ENCODE measurements at regions not wholly inside any gene's neighbourhood (a gene's known extent, or its start where the extent isn't known, plus 50 kb on each side); places are given as distances from the start of the nearest gene placed in this dataset.

- no peak for DNase-seq
- no peak for TF ChIP-seq CTCF (IDR thresholded peaks at IDR 0.05; ENCODE audit: insufficient read depth in 1 of 2, low read depth in 1 of 2, low read length in 1 of 2, severe bottlenecking in 1 of 2, unreplicated experiment in 1 of 2)
- intact Hi-C loops (cut with micrococcal nuclease; ENCODE audit: unreplicated experiment), result no loop called here
- Histone ChIP-seq H3K4me1 (no peaks in the 10 kb centered on the region), H3K4me3 (ENCODE audit: low read depth, low read length) (no peak overlapping the region), H3K27me3 (replicated peaks; ENCODE audit: control insufficient read depth, insufficient read depth, low read length) (no peaks in the 10 kb centered on the region), H3K36me3 (ENCODE audit: control insufficient read depth, insufficient read depth, low read length) (no peaks in the 10 kb centered on the region), H3K9me3 (no peaks in the 10 kb centered on the region)
- no TSS peak for BruUV-seq (replicated peaks)
- Mint-ChIP-seq H3K36me3 (ENCODE audit: insufficient read depth, unreplicated experiment) (no peaks in the 10 kb centered on the region), H3K4me3 (ENCODE audit: unreplicated experiment) (no peak overlapping the region), H3K4me1 (ENCODE audit: low read depth, unreplicated experiment) (no peaks in the 10 kb centered on the region), H3K9me3 (ENCODE audit: unreplicated experiment) (no peaks in the 10 kb centered on the region), H3K27me3 (ENCODE audit: insufficient read depth, unreplicated experiment) (no peaks in the 10 kb centered on the region), H3K27ac (ENCODE audit: unreplicated experiment) (no peak overlapping the region)
- ChIA-PET CTCF (no interaction called here), POLR2A (no interaction called here)
Observed at GRCh38 chr6:133644548-133644891, 244.4 kb upstream of the TCF21 start.

GRCh38 chr6:133644892-133645619 lies 243.9 kb upstream of the TCF21 start:
- no peaks in the 10 kb centered on the region for H3K4me1 ChIP-seq
- H3K4me1 Mint-ChIP-seq (ENCODE audit: low read depth, unreplicated experiment), result no peaks in the 10 kb centered on the region
- no peaks in the 10 kb centered on the region for H3K36me3 Mint-ChIP-seq (ENCODE audit: insufficient read depth, unreplicated experiment)
- H3K27me3 Mint-ChIP-seq (ENCODE audit: insufficient read depth, unreplicated experiment), result no peaks in the 10 kb centered on the region
- POLR2A ChIA-PET, result no interaction called here
- CTCF ChIA-PET, result no interaction called here
- no peaks in the 10 kb centered on the region for H3K36me3 ChIP-seq (ENCODE audit: control insufficient read depth, insufficient read depth, low read length)
- no TSS peak for BruUV-seq (replicated peaks)
- no peak overlapping the region for H3K27ac Mint-ChIP-seq (ENCODE audit: unreplicated experiment)
- no peak for TF ChIP-seq CTCF (IDR thresholded peaks at IDR 0.05; ENCODE audit: insufficient read depth in 1 of 2, low read depth in 1 of 2, low read length in 1 of 2, severe bottlenecking in 1 of 2, unreplicated experiment in 1 of 2)
- H3K27me3 ChIP-seq (replicated peaks; ENCODE audit: control insufficient read depth, insufficient read depth, low read length), result no peaks in the 10 kb centered on the region
- H3K9me3 Mint-ChIP-seq (ENCODE audit: unreplicated experiment), result no peaks in the 10 kb centered on the region
- H3K9me3 ChIP-seq, result no peaks in the 10 kb centered on the region
- intact Hi-C loops (cut with micrococcal nuclease; ENCODE audit: unreplicated experiment), result no loop called here
- no peak for DNase-seq
- H3K4me3 ChIP-seq (ENCODE audit: low read depth, low read length), result no peak overlapping the region
- no peak overlapping the region for H3K4me3 Mint-ChIP-seq (ENCODE audit: unreplicated experiment)

GRCh38 chr6:133645966-133646740 lies 242.8 kb upstream of the TCF21 start:
- POLR2A ChIA-PET, result no interaction called here

More at GRCh38 chr6:133645966-133646740, 242.8 kb upstream of the TCF21 start:
- CTCF ChIA-PET, result interaction anchor here (0.6 kb wide), 1 partner anchor 76 kb away, joined by 3 read pairs; no protein-coding TSS in a partner anchor
- BruUV-seq (replicated peaks), result no TSS peak
- Mint-ChIP-seq H3K27me3 (ENCODE audit: insufficient read depth, unreplicated experiment) (no peaks in the 10 kb centered on the region), H3K9me3 (ENCODE audit: unreplicated experiment) (no peaks in the 10 kb centered on the region), H3K4me1 (ENCODE audit: low read depth, unreplicated experiment) (no peaks in the 10 kb centered on the region), H3K27ac (ENCODE audit: unreplicated experiment) (no peak overlapping the region), H3K4me3 (ENCODE audit: unreplicated experiment) (no peak overlapping the region), H3K36me3 (ENCODE audit: insufficient read depth, unreplicated experiment) (no peaks in the 10 kb centered on the region)
- Histone ChIP-seq H3K9me3 (no peaks in the 10 kb centered on the region), H3K4me3 (ENCODE audit: low read depth, low read length) (no peak overlapping the region), H3K4me1 (no peaks in the 10 kb centered on the region), H3K27me3 (replicated peaks; ENCODE audit: control insufficient read depth, insufficient read depth, low read length) (no peaks in the 10 kb centered on the region), H3K36me3 (ENCODE audit: control insufficient read depth, insufficient read depth, low read length) (no peaks in the 10 kb centered on the region)
- no peak for DNase-seq
- intact Hi-C loops (cut with micrococcal nuclease; ENCODE audit: unreplicated experiment), result no loop called here
- no peak for TF ChIP-seq CTCF (IDR thresholded peaks at IDR 0.05; ENCODE audit: insufficient read depth in 1 of 2, low read depth in 1 of 2, low read length in 1 of 2, severe bottlenecking in 1 of 2, unreplicated experiment in 1 of 2)

All from Caco-2 (cell line).